ENCODE measurements at regions not wholly inside any gene's neighbourhood (a gene's known extent, or its start where the extent isn't known, plus 50 kb on each side); places are given as distances from the start of the nearest gene placed in this dataset.

DNA sequence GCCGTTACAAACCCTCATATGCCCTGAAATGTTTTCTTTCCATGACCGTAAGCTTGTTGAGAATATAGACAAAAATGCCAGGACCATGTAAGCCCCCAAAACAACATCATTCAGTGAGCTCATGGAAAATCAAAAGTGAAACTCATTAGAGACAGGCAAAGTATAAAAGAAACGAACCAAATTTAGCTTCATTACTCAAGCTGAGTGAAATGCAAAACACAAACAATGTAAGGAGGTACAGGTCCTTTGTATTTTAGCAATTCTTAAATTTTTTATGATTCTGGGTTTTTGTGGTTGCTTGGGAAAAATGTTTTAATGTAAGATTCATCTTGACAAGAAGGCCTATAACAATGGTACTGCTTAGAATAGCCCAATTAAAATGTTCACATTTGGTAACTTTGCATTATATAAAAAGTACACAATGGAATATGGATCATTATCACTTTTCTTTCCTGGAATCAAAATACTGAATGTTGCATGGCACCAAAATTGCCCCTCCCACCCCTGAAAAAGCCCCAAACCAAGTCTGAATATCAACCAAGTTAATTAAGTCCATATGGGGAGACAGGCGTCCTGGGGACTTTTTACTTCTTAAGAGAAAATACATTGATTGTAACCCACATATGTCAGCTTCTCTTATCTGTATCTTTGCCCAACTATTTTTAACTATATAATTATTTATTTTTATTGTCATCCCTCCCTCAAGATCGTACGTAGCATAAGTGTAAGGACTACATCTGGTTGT lies 247.7 kb upstream of the CDIN1 start:
- no peak for TF ChIP-seq EZH2 (IDR thresholded peaks at IDR 0.05; ENCODE audit: borderline replicate concordance, insufficient read depth, low read depth, low read length, poor library complexity, severe bottlenecking)
- TF ChIP-seq, protein P1, sequence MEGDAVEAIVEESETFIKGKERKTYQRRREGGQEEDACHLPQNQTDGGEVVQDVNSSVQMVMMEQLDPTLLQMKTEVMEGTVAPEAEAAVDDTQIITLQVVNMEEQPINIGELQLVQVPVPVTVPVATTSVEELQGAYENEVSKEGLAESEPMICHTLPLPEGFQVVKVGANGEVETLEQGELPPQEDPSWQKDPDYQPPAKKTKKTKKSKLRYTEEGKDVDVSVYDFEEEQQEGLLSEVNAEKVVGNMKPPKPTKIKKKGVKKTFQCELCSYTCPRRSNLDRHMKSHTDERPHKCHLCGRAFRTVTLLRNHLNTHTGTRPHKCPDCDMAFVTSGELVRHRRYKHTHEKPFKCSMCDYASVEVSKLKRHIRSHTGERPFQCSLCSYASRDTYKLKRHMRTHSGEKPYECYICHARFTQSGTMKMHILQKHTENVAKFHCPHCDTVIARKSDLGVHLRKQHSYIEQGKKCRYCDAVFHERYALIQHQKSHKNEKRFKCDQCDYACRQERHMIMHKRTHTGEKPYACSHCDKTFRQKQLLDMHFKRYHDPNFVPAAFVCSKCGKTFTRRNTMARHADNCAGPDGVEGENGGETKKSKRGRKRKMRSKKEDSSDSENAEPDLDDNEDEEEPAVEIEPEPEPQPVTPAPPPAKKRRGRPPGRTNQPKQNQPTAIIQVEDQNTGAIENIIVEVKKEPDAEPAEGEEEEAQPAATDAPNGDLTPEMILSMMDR (IDR thresholded peaks at IDR 0.05): no peak
